Endodermal cell (in vitro differentiated cells): ENCODE measurements at regions not wholly inside any gene's neighbourhood (a gene's known extent, or its start where the extent isn't known, plus 50 kb on each side); places are given as distances from the start of the nearest gene placed in this dataset.

Experiments
- DNase-seq: peaks from one replicate; pipeline ENCODE4 v3.0.0-alpha.2; 2017
- H3K27ac ChIP-seq: 2 replicates; pipeline ENCODE4 v1.5.1; 2013; ENCODE audit warnings: mild to moderate bottlenecking, low read depth, low read length, moderate library complexity
- H3K27me3 ChIP-seq: 2 replicates; pipeline ENCODE4 v1.6.1; 2013; ENCODE audit warnings: mild to moderate bottlenecking, low read length, moderate library complexity; ENCODE audit not compliant: insufficient read depth, control insufficient read depth, poor library complexity, severe bottlenecking
- H3K36me3 ChIP-seq: 2 replicates; pipeline ENCODE4 v1.7.0; 2013; ENCODE audit warnings: mild to moderate bottlenecking, low read length, moderate library complexity; ENCODE audit not compliant: control insufficient read depth, insufficient read depth
- H3K4me1 ChIP-seq: one replicate; pipeline ENCODE4 v1.7.0; 2013; ENCODE audit warnings: low read length; ENCODE audit not compliant: control insufficient read depth, insufficient read depth
- H3K4me3 ChIP-seq: 2 replicates; pipeline ENCODE4 v1.5.1; 2013; ENCODE audit warnings: mild to moderate bottlenecking, low read length, moderate library complexity
- H3K9ac ChIP-seq: 2 replicates; pipeline ENCODE4 v1.6.1; 2013; ENCODE audit warnings: mild to moderate bottlenecking, low read length, moderate library complexity; ENCODE audit not compliant: poor library complexity, severe bottlenecking; ENCODE audit errors: extremely low read depth
- H3K9me3 ChIP-seq: 2 replicates; pipeline ENCODE4 v1.6.1; 2013; ENCODE audit warnings: mild to moderate bottlenecking, low read length, moderate library complexity; ENCODE audit not compliant: control insufficient read depth
- H3K27ac Mint-ChIP-seq: 2 replicates; pipeline ENCODE4 v1.8.0; 2020; ENCODE audit warnings: mixed read lengths
- H3K27me3 Mint-ChIP-seq: 2 replicates; pipeline ENCODE4 v1.8.0; 2021; ENCODE audit warnings: mild to moderate bottlenecking, mixed read lengths; ENCODE audit not compliant: insufficient read depth
- H3K36me3 Mint-ChIP-seq: 2 replicates; pipeline ENCODE4 v1.8.0; 2020; ENCODE audit warnings: low read depth, mixed read lengths
- H3K4me1 Mint-ChIP-seq: 2 replicates; pipeline ENCODE4 v1.8.0; 2020; ENCODE audit warnings: mixed read lengths
- H3K4me3 Mint-ChIP-seq: 2 replicates; pipeline ENCODE4 v1.8.0; 2020; ENCODE audit warnings: mild to moderate bottlenecking, moderate library complexity, mixed read lengths
- H3K9me3 Mint-ChIP-seq: 2 replicates; pipeline ENCODE4 v1.8.0; 2020; ENCODE audit warnings: mild to moderate bottlenecking, mixed read lengths
- CTCF ChIP-seq: fragments of 200-600 bp; sonication (generic); conservative IDR thresholded peaks from 2 replicates; pipeline ENCODE4 v1.5.0; 2021; ENCODE audit warnings: antibody characterized with exemption, mild to moderate bottlenecking
- WGBS, 2 experiments: methylation state at CpG; one replicate each; pipeline versions ENCODE4 v1.1.5 to v1.1.7; 2013; ENCODE audit warnings: missing lambda C conversion rate in 2 of 2, mixed read lengths in 1 of 2; ENCODE audit not compliant: insufficient coverage in 1 of 2, insufficient read length in 1 of 2; 5-methylcytosine and 5-hydroxymethylcytosine counted together

- H3K4me1 Mint-ChIP-seq, result peaks cover 7% of the 10 kb centered on the region
- H3K9me3 ChIP-seq, result peaks cover 20% of the 10 kb centered on the region
- no peak for TF ChIP-seq CTCF
- H3K9ac ChIP-seq, result no peak overlapping the region
- H3K27me3 Mint-ChIP-seq, result no peaks in the 10 kb centered on the region
- no peak overlapping the region for H3K27ac Mint-ChIP-seq
- no peak overlapping the region for H3K4me3 ChIP-seq
- H3K9me3 Mint-ChIP-seq, result peaks cover 5% of the 10 kb centered on the region
- peaks cover 7% of the 10 kb centered on the region for H3K4me1 ChIP-seq
- no peaks in the 10 kb centered on the region for H3K36me3 ChIP-seq
- no peak overlapping the region for H3K27ac ChIP-seq
- H3K4me3 Mint-ChIP-seq, result no peak overlapping the region
- DNase-seq, result no peak
- H3K36me3 Mint-ChIP-seq, result peaks cover 9% of the 10 kb centered on the region
- H3K27me3 ChIP-seq, result no peaks in the 10 kb centered on the region
These were observed 2018.0 kb upstream of the PCDH20 start for GRCh38 chr13:63433546-63434150.

GRCh38 chr13:63427170-63427569, 2011.5 kb upstream of the PCDH20 start:
- Histone ChIP-seq H3K27ac (no peak overlapping the region), H3K27me3 (no peaks in the 10 kb centered on the region), H3K9ac (no peak overlapping the region), H3K36me3 (no peaks in the 10 kb centered on the region), H3K9me3 (peaks cover 11% of the 10 kb centered on the region), H3K4me3 (no peak overlapping the region), H3K4me1 (no peaks in the 10 kb centered on the region)
- Mint-ChIP-seq H3K36me3 (peaks cover 2% of the 10 kb centered on the region), H3K9me3 (peaks cover 21% of the 10 kb centered on the region), H3K27me3 (no peaks in the 10 kb centered on the region), H3K4me1 (no peaks in the 10 kb centered on the region), H3K27ac (no peak overlapping the region), H3K4me3 (no peak overlapping the region)
- 95% methylated on average over 2 of the region's 2 CpGs; no CpG with 5 or more reads in 1 of the 2 experiments for WGBS, 2 experiments
- DNase-seq, result no peak
- TF ChIP-seq CTCF, result no peak

- no peaks in the 10 kb centered on the region for H3K27me3 Mint-ChIP-seq
- Histone ChIP-seq H3K4me3 (no peak overlapping the region), H3K4me1 (no peaks in the 10 kb centered on the region), H3K27ac (no peak overlapping the region), H3K9me3 (peaks cover 11% of the 10 kb centered on the region), H3K9ac (no peak overlapping the region), H3K27me3 (no peaks in the 10 kb centered on the region), H3K36me3 (no peaks in the 10 kb centered on the region)
- no peak for TF ChIP-seq CTCF
- DNase-seq, result no peak
- H3K27ac Mint-ChIP-seq, result no peak overlapping the region
- H3K36me3 Mint-ChIP-seq, result peaks cover 2% of the 10 kb centered on the region
- no peak overlapping the region for H3K4me3 Mint-ChIP-seq
- H3K9me3 Mint-ChIP-seq, result peaks cover 21% of the 10 kb centered on the region
- no peaks in the 10 kb centered on the region for H3K4me1 Mint-ChIP-seq
- 90 to 91% methylated on average over 2 of the region's 2 CpGs for WGBS, 2 experiments
These were observed 2009.5 kb upstream of the PCDH20 start for GRCh38 chr13:63425131-63425530.
